ENCODE measurements at regions not wholly inside any gene's neighbourhood (a gene's known extent, or its start where the extent isn't known, plus 50 kb on each side); places are given as distances from the start of the nearest gene placed in this dataset.

DNA sequence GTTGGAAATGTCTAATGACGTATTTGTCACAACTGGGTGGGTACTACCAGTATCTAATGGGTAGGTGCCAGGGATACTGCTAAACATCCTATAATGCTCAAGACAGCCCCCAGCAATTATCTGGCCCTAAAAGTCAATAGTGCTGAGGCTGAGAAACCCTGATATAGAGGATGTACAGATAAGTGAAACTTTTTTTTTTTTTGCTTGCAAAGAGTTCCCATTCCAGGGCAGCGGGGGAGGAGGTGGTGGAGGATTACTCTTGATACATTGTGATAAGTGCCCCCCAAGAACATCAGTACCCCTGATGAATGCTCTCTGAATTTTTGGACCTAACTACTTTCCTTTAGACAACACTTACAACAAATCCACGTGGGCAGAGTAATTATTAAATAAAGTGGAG is 329.7 kb upstream of the SPRED2 start:
- H3K9me3 ChIP-seq (ENCODE audit: control insufficient read depth, insufficient read depth, low read depth, low read length) = no peaks in the 10 kb centered on the region
- no TSS peak for BruUV-seq (replicated peaks)
- no peaks in the 10 kb centered on the region for H3K4me1 ChIP-seq (ENCODE audit: control insufficient read depth, insufficient read depth, low read length)
- H3K27ac ChIP-seq (ENCODE audit: low read length) = no peak overlapping the region
- H3K4me3 ChIP-seq (ENCODE audit: low read depth in 2 of 2, low read length in 2 of 2) = no peak overlapping the region
- TF ChIP-seq CTCF (IDR thresholded peaks at IDR 0.05) (no peak), SIN3A (IDR thresholded peaks at IDR 0.05; ENCODE audit: borderline replicate concordance, insufficient read depth, low read depth, low read length) (no peak), POLR2AphosphoS5 (IDR thresholded peaks at IDR 0.05; ENCODE audit: low read depth, low read length) (no peak), TCF7L2 (IDR thresholded peaks at IDR 0.05; ENCODE audit: low read depth, low read length) (no peak), REST (IDR thresholded peaks at IDR 0.05; ENCODE audit: insufficient read depth in 1 of 2, low read depth in 2 of 2, low read length in 1 of 2) (no peak)
- no peaks in the 10 kb centered on the region for H3K36me3 ChIP-seq (ENCODE audit: control insufficient read depth, insufficient read depth, low read length)
- intact Hi-C loops (cut with micrococcal nuclease; ENCODE audit: unreplicated experiment) = no loop called here
- ChIA-PET CTCF (no interaction called here), POLR2A (no interaction called here)
- in situ Hi-C loops (cut with HindIII; ENCODE audit: low pct_unique_long_range_greater_than_20kb, low sequenced_read_pairs) = no loop called here
- DNase-seq (ENCODE audit: low read depth, low spot score) (no peak), ATAC-seq (no peak)
- H3K27me3 ChIP-seq (ENCODE audit: control insufficient read depth, insufficient read depth, low read length) = peaks cover 2% of the 10 kb centered on the region; the same call in 1 of the 2 replicates

- TF ChIP-seq CTCF (IDR thresholded peaks at IDR 0.05) (no peak), REST (IDR thresholded peaks at IDR 0.05; ENCODE audit: insufficient read depth in 1 of 2, low read depth in 2 of 2, low read length in 1 of 2) (no peak), SIN3A (IDR thresholded peaks at IDR 0.05; ENCODE audit: borderline replicate concordance, insufficient read depth, low read depth, low read length) (no peak)
- POLR2A ChIA-PET = no interaction called here
- no peaks in the 10 kb centered on the region for H3K27me3 ChIP-seq (ENCODE audit: control insufficient read depth, insufficient read depth, low read length)
- H3K9me3 ChIP-seq (ENCODE audit: control insufficient read depth, insufficient read depth, low read depth, low read length) = no peaks in the 10 kb centered on the region
- CTCF ChIA-PET = no interaction called here
- in situ Hi-C loops (cut with HindIII; ENCODE audit: low pct_unique_long_range_greater_than_20kb, low sequenced_read_pairs) = no loop called here
- BruUV-seq (replicated peaks) = no TSS peak
- intact Hi-C loops (cut with micrococcal nuclease; ENCODE audit: unreplicated experiment) = no loop called here
- no peak overlapping the region for H3K27ac ChIP-seq (ENCODE audit: low read length)
- no peak for DNase-seq (ENCODE audit: low read depth, low spot score)
- H3K36me3 ChIP-seq (ENCODE audit: control insufficient read depth, insufficient read depth, low read length) = no peaks in the 10 kb centered on the region
- H3K4me3 ChIP-seq (ENCODE audit: low read depth in 2 of 2, low read length in 2 of 2) = no peak overlapping the region
- no peak for ATAC-seq
- H3K4me1 ChIP-seq (ENCODE audit: control insufficient read depth, insufficient read depth, low read length) = no peaks in the 10 kb centered on the region
Observed at GRCh38 chr2:65754219-65754618, 321.8 kb upstream of the SPRED2 start.

All from Panc1 (cell line).